ENCODE measurements at regions not wholly inside any gene's neighbourhood (a gene's known extent, or its start where the extent isn't known, plus 50 kb on each side); places are given as distances from the start of the nearest gene placed in this dataset.
A peak's percentile ranks its signal among the peaks of the same experiment; 100 is the strongest.
"Not testable (repeated sequence)": the region's sequence is repeated elsewhere in the genome, so short reads cannot be mapped to it uniquely, and the experiment has no call there.

DNA sequence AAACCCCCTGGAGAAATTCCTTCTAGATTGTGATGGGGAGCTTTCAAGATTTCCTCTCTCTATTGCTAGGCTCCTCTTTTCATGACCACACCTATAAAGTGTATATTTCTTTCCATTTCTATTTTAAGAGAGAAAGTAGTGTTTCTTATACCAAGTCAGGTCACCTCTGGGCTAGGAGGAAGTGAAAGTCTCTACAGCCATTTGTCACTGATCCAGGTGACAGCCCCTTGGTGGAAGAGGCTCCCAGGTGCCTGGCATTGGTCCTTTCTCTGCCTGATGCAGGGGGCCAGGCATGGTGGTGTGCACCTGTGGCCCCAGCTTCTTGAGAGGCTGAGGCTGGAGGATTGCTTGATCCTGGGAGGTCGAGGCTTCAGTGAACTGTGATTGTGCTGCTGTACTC, 64.7 kb downstream of the DHCR7 start:
- DNase-seq (ENCODE audit: insufficient read length, low spot score) (no peak), FAIRE-seq (no peak)

DNA sequence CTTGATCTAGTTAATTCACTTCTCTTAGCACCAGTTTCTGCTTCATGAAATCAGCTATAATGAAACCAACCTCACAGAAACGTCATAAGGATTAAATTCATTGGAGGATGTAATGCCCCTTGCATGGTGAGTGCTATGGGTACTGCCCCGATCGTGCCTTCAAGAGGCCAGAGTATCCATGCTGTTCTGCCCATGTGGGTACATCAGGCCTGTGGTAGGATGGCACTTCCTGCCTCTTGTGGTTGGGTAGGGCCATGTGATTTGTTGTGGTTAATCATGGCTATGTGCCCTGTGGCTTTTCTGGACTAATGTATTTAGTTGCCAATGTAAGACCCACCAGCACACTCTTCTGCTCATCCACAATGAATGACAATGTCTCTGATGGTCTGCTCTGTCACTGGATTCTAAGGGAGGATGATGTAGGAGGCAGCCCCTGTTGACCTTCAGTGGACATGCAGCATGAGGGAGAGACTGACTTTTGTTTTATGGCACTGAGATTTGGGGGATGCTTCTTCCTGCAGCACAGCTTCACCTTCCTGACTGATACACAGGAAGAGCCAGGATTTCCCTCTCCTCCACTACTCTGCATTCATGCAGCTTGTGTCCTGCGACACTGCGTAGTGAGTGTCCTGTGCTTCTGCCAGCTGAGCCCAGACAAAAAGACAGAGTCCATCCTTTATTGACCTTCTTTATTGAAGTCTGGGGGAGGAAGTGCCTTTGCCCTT, 66.2 kb downstream of the DHCR7 start:
- FAIRE-seq (no peak), DNase-seq (ENCODE audit: insufficient read length, low spot score) (no peak)

DNA sequence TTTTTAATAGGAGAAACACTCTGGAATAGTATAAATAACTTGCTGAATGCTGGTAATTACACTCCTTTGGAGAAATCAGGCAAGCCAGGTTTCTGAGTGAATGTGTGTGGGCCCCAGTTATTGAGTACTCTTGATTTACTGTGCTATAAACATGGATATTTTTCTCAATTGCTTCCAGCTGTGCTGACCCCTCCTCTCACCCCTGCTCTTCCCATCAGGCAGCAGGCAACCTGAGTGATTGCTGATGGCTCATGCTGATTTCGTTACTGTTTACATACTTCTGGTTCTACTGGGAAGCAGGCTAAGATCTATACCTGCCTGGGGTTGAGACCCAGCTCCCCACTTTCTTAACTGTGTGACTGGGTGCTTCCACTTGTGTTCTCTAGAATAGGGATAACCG, 68.5 kb downstream of the DHCR7 start:
- FAIRE-seq (no peak), DNase-seq (ENCODE audit: insufficient read length, low spot score) (no peak)

DNA sequence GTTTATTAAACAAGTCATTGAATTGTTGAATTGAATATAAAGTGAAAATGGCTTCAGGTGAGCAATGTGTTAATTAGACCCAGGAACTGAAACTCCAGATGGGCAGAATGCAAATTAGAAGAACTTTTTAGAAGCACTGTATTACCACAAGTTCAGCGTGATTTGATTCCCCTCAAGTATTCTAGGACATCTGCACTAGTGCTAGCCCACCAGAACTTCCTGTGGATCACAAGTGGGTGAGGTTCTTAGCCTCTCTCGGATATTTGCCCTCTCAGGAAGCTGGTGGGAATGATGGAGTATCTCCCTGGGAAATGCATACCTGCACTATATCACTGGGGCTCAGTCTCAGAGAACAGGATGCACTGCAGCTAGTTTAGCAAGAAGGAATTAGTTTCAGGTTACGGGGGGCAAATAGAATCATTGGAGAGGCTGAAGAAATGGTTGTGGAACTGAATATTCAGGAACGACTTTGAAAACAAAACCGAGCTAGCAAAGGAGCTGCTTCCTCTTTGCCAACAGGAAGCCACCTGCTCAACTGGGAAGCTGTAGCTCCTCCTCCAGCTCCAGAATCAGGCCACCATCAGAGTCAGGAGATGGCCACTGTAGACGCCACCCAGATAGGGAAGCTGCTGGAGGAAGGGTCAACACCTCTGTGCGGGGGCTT, 74.3 kb downstream of the DHCR7 start:
- DNase-seq (ENCODE audit: insufficient read length, low spot score): no peak
- no peak for FAIRE-seq

DNA sequence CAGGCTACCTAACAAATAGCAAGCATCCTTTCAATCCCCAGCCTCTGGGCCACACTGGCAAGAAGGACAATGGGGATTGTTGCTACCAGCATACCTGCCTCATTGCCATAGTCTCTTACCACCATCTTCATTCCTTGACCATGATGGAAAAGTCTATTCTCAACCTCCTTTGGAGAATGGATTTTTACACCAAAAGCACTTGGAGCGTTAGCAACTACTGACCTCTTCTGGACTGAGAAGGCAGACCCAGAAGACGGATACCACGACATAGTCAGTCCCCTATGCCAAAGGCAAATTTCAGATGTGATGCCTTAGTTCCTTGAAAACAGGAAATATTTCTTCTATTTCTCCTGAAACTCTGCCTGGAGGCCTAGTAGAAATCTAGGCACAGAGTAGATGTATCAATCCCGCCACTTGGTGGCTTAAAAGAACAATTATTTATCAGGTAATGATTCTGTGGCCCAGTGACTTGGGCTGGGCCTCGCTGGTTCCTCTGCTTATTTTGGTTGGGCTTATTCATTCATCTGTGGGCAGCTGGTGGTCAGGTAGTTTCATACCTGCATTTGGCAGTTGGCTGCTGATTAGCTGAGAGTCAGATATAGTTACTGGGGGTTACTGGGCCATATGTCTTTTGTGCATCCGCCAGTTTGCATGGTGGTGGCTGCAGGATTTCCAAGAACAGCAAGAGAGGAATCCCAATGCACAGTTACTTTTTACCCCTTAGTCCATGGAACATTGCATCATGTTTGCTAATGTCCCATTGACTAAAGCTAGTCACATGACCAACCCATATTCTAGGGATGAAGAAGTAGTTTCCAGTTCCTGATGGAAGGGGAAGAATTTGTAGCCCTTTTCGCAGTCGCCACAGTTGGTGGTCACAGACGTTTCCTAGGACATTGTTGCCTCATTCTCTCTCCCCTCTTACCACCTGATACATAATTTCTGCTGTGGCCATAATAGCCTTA, 75.2 kb downstream of the DHCR7 start:
- FAIRE-seq: no peak
- DNase-seq (ENCODE audit: insufficient read length, low spot score): peak; percentile 56

DNA sequence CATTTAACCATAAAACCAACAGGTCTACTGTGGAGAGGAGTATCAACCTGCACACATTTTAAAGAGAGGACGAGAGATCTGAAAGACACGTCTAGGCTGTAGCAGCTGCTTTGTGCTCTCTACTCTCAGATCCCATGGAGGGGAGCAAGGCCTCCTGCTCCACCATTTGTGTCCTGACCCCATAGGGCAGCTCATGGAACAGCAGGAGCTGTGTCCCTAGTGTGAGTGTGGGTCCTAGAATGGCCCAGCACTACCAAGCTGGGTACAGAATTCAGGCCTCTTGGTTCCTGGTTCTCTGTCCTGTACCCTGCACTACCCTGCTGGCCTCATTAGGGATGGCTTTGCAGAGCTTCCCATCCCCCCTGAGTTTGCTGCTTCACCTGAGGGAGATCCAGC, 76.5 kb downstream of the DHCR7 start:
- FAIRE-seq (no peak), DNase-seq (ENCODE audit: insufficient read length, low spot score) (no peak)

DNA sequence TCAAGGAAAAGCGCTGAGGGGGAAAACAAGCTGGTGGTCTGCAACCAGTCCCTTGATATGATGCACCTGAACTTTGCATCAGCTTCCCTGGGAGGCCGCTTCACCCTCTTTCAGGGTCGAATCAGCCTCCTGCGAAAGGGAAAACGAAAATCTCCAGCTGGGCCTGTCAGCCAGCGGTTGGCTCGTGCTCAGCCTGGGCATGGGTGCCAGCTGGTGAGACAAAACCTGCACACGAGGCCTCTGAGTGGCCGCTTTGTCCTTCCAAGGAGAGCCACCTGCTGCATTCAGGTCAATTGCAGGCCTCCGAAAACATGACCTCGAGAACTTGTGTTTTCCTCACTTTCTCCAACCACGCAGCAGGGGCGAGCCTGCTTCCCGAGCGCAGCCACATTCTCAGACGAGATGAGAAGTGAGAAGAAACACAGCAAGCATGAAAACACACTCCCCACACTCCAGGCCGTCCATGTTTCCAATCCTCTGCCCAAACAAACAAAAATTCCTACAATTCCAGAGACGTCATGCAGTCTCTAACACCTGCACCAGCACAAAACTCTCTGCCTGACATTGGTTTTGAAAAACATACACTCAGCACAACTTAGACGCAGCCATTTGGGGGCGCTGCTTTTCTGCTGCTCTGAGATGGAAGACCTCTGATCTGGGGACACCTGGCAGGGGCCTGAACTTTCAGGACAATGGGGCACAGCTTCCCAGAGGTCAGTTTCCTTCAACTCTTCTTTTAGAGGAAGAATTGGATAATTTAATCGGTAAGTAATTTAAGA, 77.1 kb downstream of the DHCR7 start:
- no peak for DNase-seq (ENCODE audit: insufficient read length, low spot score)
- FAIRE-seq: no peak

DNA sequence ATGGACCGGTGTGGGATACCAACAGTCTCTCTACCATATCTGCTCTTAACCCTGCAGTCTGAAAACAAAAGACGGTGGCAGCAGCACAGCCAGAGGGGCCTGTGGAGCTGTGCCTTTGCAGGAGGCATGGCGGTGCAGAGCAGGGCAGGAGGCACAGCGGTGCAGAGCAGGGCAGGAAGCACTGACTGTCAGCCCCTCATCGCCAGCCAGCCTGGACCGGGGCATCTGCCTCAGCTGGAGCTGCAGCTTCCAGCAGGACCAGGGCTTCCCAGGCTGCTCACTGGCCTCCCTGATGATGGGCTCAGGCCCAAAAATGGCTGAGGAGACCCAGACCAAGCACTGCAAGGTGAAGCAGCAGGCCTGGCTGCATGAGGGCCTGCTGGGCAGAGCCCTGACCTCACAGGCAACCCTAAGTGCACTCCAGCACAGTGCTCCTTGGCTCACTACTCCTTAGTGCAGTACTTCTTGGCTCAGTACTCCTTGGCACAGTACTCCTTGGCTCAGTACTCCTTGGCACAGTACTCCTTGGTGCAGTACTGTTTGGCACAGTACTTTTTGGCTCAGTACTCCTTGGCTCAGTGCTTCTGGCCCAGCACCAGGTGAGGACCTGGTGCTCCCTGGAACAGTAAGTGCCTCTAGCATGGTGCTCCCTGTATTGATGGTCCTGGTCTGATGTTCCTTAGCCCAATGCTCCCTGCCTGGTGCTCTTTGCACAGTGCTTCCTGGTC, 78.0 kb downstream of the DHCR7 start:
- FAIRE-seq (no peak), DNase-seq (ENCODE audit: insufficient read length, low spot score) (no peak)

DNA sequence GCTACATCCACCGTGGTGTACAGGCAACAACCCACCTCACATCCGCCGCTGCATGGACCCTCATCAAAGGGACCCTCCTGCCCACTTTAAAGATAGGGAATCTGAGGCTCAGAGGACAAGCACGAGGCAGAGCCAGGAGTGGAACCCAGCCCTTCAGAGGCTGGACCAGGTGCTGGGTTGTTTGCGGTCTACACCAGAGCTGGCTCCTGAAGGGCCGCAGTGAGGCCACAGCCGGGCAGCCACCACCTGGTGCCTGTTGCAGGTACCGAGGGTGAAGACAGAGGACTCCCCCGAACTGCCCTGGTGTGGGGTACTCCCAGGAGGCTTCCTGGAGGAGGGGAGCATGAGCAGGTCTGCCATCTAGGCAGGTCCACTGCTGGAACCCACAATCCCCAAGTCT, 78.8 kb downstream of the DHCR7 start:
- DNase-seq (ENCODE audit: insufficient read length, low spot score) (no peak), FAIRE-seq (no peak)

DNA sequence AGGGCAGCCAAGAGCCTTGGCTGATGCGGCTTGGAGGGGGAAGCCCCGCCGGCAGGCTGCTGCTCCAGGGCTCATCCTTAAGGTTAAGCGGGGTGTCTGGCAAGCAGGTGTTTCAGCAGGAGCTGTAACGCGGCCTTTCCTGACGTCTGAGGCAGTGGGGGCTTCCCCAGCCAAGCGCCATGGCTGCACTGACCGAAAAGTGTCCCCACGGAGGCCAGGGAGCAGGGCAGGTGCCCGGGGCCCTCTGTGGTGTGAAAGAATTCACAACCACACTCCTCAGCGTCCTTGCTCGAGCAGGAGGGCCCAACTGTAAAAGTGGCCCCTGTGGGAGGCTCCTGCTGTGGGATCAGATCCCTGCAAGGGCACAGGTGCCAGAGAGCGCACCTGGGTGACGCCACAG, 79.2 kb downstream of the DHCR7 start:
- DNase-seq (ENCODE audit: insufficient read length, low spot score) (no peak), FAIRE-seq (no peak)

DNA sequence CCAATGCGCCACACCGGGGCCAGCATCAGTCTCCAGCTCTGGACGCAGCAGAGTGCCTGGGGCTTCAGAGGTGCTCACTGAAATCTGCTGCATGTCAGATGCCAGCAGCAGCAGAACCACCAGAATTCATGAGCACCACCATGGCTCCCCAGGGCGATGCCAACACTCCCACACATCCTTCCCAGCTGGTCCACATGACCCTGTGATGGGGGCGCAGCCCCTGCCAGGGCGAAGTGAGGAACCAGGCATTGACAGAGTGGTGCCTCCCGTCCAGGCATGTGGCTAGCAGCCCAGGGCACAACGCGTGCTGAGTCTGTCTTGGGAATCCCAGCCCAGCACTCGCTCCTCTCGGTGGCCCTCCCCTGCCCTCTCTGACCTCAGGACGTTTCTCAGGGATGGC, 80.4 kb downstream of the DHCR7 start:
- no peak for FAIRE-seq
- no peak for DNase-seq (ENCODE audit: insufficient read length, low spot score)

DNA sequence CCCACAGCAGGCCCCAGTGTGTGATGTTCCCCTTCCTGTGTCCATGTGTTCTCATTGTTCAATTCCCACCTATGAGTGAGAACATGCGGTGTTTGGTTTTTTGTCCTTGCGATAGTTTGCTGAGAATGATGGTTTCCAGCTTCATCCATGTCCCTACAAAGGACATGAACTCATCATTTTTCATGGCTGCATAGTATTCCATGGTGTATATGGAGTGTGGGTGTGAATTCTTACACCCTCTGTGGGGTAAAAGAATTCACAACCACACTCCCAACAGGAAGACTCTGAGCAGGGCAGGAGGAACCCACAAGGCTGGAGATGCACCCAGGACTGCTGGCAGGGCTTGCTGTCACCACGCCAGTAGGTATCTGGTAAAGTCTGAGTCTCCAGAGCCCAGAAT, 80.9 kb downstream of the DHCR7 start:
- not testable (repeated sequence) for DNase-seq (ENCODE audit: insufficient read length, low spot score); FAIRE-seq

DNA sequence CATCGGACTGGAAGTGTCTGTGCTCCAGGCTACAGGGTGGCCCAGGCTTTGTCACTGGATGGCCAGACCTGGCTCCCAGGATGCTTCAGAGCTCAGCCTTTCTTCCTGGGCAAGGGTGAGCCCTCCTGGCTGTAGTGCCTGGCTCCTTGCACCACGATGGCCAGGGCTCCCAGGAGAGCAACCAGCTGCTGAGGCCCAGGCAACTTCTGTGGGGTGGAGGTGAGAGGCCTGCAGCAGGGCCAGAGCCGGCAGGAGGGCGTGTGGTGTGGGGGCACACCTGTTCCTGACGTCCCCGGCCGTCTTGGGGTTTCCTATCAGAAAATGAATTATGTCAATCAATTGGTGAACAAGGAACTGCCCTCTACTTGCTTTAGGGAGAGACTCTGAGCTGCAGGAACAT, 82.1 kb downstream of the DHCR7 start:
- DNase-seq (ENCODE audit: insufficient read length, low spot score) (no peak), FAIRE-seq (no peak)

DNA sequence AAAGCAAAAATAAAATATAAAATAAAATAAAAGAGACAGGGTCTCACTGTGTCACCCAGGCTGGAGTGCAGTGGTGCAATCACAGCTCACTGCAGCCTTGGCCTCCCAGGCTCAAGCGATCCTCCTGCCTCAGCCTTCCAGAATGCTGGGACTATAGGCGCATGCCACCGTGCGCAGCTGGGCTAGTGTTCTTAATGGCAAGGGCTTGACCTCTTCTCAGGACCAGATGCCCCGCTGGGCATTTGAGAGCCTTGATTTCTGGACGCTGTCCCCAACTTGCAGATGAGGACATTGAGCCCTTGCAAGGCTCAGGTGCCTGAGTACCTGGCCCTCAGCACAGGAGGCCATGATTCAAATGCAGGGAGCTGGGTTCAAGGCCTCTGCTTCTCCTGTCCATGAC, 82.6 kb downstream of the DHCR7 start:
- no peak for FAIRE-seq
- DNase-seq (ENCODE audit: insufficient read length, low spot score): no peak

DNA sequence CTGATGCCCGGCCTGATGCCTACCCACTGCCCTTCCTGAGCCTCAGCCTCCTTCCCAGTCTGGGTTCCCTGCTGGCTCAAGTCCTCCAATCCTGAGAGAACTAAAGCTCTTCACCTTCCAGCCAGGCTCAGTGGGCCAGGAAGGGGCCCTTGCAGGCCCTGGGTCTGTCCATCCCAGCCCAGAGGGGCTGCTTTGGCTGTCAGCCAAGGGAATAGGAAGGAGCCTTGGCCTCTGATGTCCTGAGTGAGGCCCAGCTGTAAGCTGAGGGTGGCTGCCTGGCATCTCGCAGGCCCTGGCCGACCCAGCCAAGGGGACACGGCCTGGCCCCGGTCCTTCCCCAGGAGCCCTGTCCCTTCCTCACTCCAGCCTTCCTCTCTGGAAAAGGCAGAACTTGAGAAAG, 83.4 kb downstream of the DHCR7 start:
- DNase-seq (ENCODE audit: insufficient read length, low spot score): no peak
- no peak for FAIRE-seq

DNA sequence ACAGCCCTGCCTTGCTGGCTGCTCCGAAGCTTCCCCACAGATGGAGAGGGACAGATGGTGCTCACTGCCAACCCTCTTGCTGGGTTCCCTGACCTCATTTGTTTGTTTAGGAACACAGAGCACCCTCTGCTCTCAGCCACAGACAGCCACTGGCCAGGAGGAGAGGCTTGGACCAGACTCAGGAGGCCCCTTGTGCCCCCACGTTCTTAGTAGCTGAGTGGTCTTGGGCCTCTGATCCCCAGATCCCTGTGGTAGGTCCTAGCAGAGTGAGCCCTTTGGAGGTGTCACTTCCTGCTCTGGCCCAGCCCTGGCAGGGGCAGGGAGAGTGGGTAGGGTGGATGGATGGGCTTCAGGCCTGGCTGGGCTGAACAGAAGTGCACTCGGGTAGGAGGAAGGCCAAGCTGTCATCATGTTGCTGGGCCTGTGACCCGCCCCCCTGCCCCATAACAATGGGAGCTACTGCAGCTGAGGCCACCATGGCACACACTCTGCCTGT, 84.0 kb downstream of the DHCR7 start:
- DNase-seq (ENCODE audit: insufficient read length, low spot score) (no peak), FAIRE-seq (no peak)

DNA sequence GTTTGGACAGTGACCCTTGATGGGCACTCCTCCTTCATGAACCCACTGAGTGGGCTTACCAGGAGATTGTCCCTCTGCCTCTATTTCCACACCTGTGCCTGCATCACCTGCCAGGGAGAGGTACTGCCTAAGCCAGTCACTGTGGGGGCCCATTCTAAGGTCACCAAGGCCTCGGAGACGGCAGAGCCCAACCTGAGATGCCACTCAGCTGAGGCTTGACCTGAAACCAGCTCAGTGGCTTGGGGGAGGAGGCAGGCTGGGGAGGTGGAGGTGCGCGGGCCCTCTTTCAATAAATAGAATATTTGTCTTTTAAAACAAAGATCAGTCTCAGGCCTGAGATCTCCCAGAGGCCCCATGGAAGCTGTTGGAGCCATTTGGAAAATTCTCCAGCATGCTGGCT, 84.5 kb downstream of the DHCR7 start:
- no peak for DNase-seq (ENCODE audit: insufficient read length, low spot score)
- no peak for FAIRE-seq

DNA sequence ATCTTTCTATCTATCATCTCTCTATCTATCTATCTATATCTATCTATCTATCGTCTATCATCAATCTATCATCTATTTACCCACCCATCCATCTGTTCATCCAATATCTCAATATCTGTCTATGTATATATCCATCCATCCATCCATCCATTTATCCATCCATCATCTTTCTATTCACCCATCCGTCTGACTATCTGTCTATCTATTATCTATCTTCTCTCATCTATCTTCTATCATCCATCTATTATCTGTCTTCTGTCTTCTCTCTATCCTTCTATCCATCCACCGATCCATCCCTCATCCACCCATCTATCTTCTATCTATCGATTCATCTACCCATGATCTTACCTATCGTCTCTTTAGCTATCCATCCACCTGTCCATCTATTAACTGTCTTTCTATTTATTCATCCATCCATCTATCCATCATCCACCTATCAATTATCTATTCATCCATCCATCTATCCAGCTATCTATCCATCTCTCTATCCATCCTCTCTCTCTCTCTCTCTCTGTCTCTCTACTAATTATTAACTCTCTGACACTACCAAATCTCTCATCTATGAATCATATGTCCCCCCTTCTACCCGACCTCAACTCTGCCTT, 89.1 kb downstream of the DHCR7 start:
- DNase-seq (ENCODE audit: insufficient read length, low spot score) (no peak), FAIRE-seq (no peak)

DNA sequence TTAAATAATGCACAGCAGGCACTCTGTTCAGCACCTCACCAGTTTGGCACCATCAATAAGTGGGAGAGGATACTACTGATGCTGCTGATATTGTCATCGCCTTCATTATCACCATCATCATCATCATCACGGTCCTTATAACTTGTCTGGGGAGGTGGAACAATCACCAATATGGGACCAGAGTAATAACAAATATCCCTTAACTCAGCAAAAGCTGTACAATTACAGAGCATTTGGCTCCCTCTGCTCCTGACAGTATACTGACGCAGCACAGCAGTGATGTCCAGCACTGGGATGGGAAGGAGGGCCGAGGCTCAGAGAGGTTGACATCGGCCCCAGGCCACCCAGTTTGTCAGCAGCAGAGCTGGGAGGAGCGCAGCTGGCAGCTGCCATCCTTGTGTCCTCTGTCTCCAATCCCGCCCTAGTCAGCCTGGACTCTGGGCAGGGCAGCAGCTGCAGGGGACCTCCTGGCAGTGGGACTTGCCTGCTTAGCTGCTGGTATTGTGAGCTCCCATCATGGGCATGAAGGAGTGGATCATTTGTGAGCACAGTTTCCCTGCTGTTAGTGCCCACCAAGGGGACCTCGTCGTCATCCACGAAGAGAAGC, 90.0 kb downstream of the DHCR7 start:
- DNase-seq (ENCODE audit: insufficient read length, low spot score) (no peak), FAIRE-seq (no peak)
